ENCODE measurements at regions not wholly inside any gene's neighbourhood (a gene's known extent, or its start where the extent isn't known, plus 50 kb on each side); places are given as distances from the start of the nearest gene placed in this dataset.

DNA sequence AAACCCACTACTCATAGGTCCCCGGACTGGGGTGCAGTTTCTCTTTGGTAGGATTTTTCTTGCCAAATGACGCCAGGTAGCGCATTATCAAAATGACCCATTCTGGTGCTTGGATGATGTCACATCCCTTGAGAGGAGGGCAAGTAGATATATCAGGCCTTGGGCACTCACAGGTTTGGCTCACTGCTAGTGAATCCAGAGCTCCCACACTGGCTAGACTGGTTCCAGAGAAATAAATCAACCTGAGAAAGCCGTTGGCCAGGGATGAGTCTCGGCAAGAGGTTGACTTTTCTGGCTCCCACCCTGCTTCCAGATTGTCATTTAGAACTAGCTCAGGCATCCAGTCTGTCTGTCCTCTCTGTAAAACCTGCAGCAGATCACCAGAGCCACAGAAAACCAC lies 188.4 kb upstream of the MAF start:
- no peak for TF ChIP-seq SOX15 (CRISPR knock-in tag; IDR thresholded peaks at IDR 0.05)
- no peak for TF ChIP-seq ZNF532 (CRISPR knock-in tag; IDR thresholded peaks at IDR 0.05; ENCODE audit: borderline replicate concordance)
- TF ChIP-seq, protein P1, sequence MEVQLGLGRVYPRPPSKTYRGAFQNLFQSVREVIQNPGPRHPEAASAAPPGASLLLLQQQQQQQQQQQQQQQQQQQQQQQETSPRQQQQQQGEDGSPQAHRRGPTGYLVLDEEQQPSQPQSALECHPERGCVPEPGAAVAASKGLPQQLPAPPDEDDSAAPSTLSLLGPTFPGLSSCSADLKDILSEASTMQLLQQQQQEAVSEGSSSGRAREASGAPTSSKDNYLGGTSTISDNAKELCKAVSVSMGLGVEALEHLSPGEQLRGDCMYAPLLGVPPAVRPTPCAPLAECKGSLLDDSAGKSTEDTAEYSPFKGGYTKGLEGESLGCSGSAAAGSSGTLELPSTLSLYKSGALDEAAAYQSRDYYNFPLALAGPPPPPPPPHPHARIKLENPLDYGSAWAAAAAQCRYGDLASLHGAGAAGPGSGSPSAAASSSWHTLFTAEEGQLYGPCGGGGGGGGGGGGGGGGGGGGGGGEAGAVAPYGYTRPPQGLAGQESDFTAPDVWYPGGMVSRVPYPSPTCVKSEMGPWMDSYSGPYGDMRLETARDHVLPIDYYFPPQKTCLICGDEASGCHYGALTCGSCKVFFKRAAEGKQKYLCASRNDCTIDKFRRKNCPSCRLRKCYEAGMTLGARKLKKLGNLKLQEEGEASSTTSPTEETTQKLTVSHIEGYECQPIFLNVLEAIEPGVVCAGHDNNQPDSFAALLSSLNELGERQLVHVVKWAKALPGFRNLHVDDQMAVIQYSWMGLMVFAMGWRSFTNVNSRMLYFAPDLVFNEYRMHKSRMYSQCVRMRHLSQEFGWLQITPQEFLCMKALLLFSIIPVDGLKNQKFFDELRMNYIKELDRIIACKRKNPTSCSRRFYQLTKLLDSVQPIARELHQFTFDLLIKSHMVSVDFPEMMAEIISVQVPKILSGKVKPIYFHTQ (CRISPR knock-in tag; IDR thresholded peaks at IDR 0.05), result no peak
- TF ChIP-seq NR2C2 (CRISPR knock-in tag; IDR thresholded peaks at IDR 0.05), result no peak
- TF ChIP-seq NR1H2 (CRISPR knock-in tag; IDR thresholded peaks at IDR 0.05), result no peak
- TF ChIP-seq ZNF219 (CRISPR knock-in tag; IDR thresholded peaks at IDR 0.05; ENCODE audit: borderline replicate concordance), result no peak
- no peak for TF ChIP-seq ATF6 (CRISPR knock-in tag; IDR thresholded peaks at IDR 0.05)
- TF ChIP-seq, protein P2, sequence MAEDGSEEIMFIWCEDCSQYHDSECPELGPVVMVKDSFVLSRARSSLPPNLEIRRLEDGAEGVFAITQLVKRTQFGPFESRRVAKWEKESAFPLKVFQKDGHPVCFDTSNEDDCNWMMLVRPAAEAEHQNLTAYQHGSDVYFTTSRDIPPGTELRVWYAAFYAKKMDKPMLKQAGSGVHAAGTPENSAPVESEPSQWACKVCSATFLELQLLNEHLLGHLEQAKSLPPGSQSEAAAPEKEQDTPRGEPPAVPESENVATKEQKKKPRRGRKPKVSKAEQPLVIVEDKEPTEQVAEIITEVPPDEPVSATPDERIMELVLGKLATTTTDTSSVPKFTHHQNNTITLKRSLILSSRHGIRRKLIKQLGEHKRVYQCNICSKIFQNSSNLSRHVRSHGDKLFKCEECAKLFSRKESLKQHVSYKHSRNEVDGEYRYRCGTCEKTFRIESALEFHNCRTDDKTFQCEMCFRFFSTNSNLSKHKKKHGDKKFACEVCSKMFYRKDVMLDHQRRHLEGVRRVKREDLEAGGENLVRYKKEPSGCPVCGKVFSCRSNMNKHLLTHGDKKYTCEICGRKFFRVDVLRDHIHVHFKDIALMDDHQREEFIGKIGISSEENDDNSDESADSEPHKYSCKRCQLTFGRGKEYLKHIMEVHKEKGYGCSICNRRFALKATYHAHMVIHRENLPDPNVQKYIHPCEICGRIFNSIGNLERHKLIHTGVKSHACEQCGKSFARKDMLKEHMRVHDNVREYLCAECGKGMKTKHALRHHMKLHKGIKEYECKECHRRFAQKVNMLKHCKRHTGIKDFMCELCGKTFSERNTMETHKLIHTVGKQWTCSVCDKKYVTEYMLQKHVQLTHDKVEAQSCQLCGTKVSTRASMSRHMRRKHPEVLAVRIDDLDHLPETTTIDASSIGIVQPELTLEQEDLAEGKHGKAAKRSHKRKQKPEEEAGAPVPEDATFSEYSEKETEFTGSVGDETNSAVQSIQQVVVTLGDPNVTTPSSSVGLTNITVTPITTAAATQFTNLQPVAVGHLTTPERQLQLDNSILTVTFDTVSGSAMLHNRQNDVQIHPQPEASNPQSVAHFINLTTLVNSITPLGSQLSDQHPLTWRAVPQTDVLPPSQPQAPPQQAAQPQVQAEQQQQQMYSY (CRISPR knock-in tag; IDR thresholded peaks at IDR 0.05), result no peak
- TF ChIP-seq ZBTB43 (CRISPR knock-in tag; IDR thresholded peaks at IDR 0.05), result no peak
- no peak for TF ChIP-seq TP53 (CRISPR knock-in tag; IDR thresholded peaks at IDR 0.05)
- no peak for TF ChIP-seq MAX (CRISPR knock-in tag; IDR thresholded peaks at IDR 0.05)
- TF ChIP-seq TEAD4 (CRISPR knock-in tag; IDR thresholded peaks at IDR 0.05), result no peak
- no peak for TF ChIP-seq FOXK1 (CRISPR knock-in tag; IDR thresholded peaks at IDR 0.05)
- TF ChIP-seq FOXJ3 (CRISPR knock-in tag; IDR thresholded peaks at IDR 0.05; ENCODE audit: borderline replicate concordance), result no peak
- no peak for TF ChIP-seq MYBL2 (CRISPR knock-in tag; IDR thresholded peaks at IDR 0.05)
- TF ChIP-seq ZNF396 (CRISPR knock-in tag; IDR thresholded peaks at IDR 0.05; ENCODE audit: borderline replicate concordance), result no peak
- no peak for TF ChIP-seq NR3C1 (CRISPR knock-in tag; conservative IDR thresholded peaks at IDR 0.05; ENCODE audit: low read depth)
- TF ChIP-seq FOXP4 (CRISPR knock-in tag; IDR thresholded peaks at IDR 0.05), result no peak
- H3K27me3 Mint-ChIP-seq (ENCODE audit: low read depth), result no peaks in the 10 kb centered on the region
- H3K36me3 Mint-ChIP-seq, result no peaks in the 10 kb centered on the region
- H3K4me3 Mint-ChIP-seq, result no peak overlapping the region
- CTCF ChIA-PET, result no interaction called here
- DNase-seq (ENCODE audit: low spot score), result no peak
- POLR2A ChIA-PET, result no interaction called here
- H3K4me1 Mint-ChIP-seq, result no peaks in the 10 kb centered on the region
- H3K27ac Mint-ChIP-seq, result no peak overlapping the region
- no peak for ATAC-seq
- H3K9me3 Mint-ChIP-seq, result 0 out of 2 replicates have a peak, but pooled peaks cover 2% of the 10 kb centered on the region

All from WTC11 (cell line).